ENCODE measurements at regions not wholly inside any gene's neighbourhood (a gene's known extent, or its start where the extent isn't known, plus 50 kb on each side); places are given as distances from the start of the nearest gene placed in this dataset.

- ATAC-seq (no peak), FAIRE-seq (no peak), DNase-seq (ENCODE audit: extremely low read depth in 1 of 4, low spot score in 3 of 4) (no peak)
- H3K4me1 ChIP-seq (replicated peaks in 1 of 2; ENCODE audit: control insufficient read depth in 2 of 2, insufficient read depth in 2 of 2, low read length in 2 of 2), result peaks cover 0 to 9% of the 10 kb centered on the region in 2 experiments; a peak in 3 of 5 replicates
- H3K9me3 ChIP-seq (replicated peaks; ENCODE audit: control insufficient read depth, insufficient read depth, low read depth, low read length), result no peaks in the 10 kb centered on the region; the same call in 1 of the 2 replicates
- CTCF ChIA-PET (ENCODE audit: low intra/inter-chr PET ratio), result no interaction called here
- no peak overlapping the region for H3K4me2 ChIP-seq (ENCODE audit: insufficient read depth, low read length)
- TF ChIP-seq ZNF561 (CRISPR knock-in tag; conservative IDR thresholded peaks at IDR 0.05) (no peak), TCF15 (CRISPR knock-in tag; IDR thresholded peaks at IDR 0.05) (no peak), HNRNPL (IDR thresholded peaks at IDR 0.05; ENCODE audit: low read depth, low read length) (no peak), PHF8 (IDR thresholded peaks at IDR 0.05; ENCODE audit: borderline replicate concordance, low read length) (no peak), DNMT1 (IDR thresholded peaks at IDR 0.05) (no peak), SAFB (IDR thresholded peaks at IDR 0.05; ENCODE audit: borderline replicate concordance, low read depth, low read length) (no peak), ZBTB9 (CRISPR knock-in tag; IDR thresholded peaks at IDR 0.05) (no peak), ARNT (IDR thresholded peaks at IDR 0.05) (no peak), HMG20B (CRISPR knock-in tag; IDR thresholded peaks at IDR 0.05) (no peak), MLX (CRISPR knock-in tag; conservative IDR thresholded peaks at IDR 0.05) (no peak)
- no TSS peak for BruUV-seq (replicated peaks)
- H3K36me3 ChIP-seq (ENCODE audit: control insufficient read depth, insufficient read depth, low read length), result no peaks in the 10 kb centered on the region
- no peaks in the 10 kb centered on the region for H3K79me2 ChIP-seq (ENCODE audit: control insufficient read depth, insufficient read depth, low read length)
- intact Hi-C loops (cut with micrococcal nuclease), result no loop called here
- H3K4me3 ChIP-seq, result no peak overlapping the region
- no peak overlapping the region for H3K9ac ChIP-seq (ENCODE audit: insufficient read depth in 1 of 2, low read depth in 2 of 2, low read length in 2 of 2)
- H3K27me3 ChIP-seq (ENCODE audit: control insufficient read depth in 2 of 2, insufficient read depth in 2 of 2, low read length in 2 of 2), result no peaks in the 10 kb centered on the region
- H2AFZ ChIP-seq (ENCODE audit: low read depth, low read length), result no peak overlapping the region
- 80% methylated on average over 2 of the region's 2 CpGs for WGBS (ENCODE audit: insufficient coverage, low coverage, missing lambda C conversion rate)
- in situ Hi-C loops (cut with MboI), result no loop called here
- H4K20me1 ChIP-seq (replicated peaks; ENCODE audit: control insufficient read depth, insufficient read depth, low read length), result no peaks in the 10 kb centered on the region
- H3K27ac ChIP-seq (ENCODE audit: extremely low read depth, low read depth, low read length), result no peak overlapping the region
- POLR2A ChIA-PET, result no interaction called here
- no peaks in the 10 kb centered on the region for H3K9me1 ChIP-seq (ENCODE audit: control insufficient read depth, insufficient read depth, low read length)
Measured at GRCh38 chr3:139197251-139197650, 146.6 kb upstream of the MRPS22 start.
